ENCODE measurements at regions not wholly inside any gene's neighbourhood (a gene's known extent, or its start where the extent isn't known, plus 50 kb on each side); places are given as distances from the start of the nearest gene placed in this dataset.

DNA sequence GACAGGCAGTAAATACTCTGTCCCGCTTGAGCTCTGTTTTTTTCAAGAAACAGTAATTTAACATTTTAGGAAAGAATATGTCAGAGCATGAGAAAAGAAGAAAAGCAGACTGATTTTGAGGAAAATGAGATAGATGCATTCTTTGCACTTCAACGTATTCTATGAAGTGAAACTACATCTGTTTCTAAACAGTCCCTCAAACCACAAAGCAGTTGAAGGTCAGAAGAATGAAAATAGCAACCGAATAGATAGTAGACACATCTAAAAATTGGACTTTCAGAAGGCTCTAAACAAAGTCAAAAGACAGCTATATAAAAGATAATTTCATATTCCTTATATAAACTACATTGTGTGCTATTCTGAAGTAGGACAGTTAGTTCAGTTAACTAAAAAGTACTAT lies 172.6 kb upstream of the LRRC3B start:
- TF ChIP-seq ZC3H10 (CRISPR knock-in tag; IDR thresholded peaks at IDR 0.05) (no peak), ESRRG (CRISPR knock-in tag; IDR thresholded peaks at IDR 0.05) (no peak), RARB (CRISPR knock-in tag; IDR thresholded peaks at IDR 0.05) (no peak), POU6F1 (CRISPR knock-in tag; IDR thresholded peaks at IDR 0.05; ENCODE audit: borderline replicate concordance, low read depth) (no peak)
- ATAC-seq = no peak

DNA sequence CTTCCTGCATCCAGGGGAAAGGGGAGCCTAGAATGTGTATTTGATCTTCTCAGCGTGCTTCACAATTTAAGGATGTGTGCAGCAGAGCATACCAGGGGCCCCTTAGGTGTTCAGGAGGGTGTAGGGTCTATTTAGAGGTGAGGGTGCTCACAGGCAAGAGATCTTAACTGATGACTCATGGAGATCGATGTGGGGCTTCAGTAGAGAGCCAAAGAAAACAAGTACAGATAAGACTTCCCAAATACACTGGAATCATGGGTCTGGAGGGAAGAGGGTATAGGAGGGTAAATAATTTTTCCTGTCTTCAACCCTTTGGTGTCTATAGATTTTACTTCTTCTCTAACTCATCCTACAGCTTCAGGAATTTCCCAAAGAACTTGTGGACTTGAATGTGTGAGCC lies 170.2 kb upstream of the LRRC3B start:
- TF ChIP-seq ARNTL (CRISPR knock-in tag; IDR thresholded peaks at IDR 0.05; ENCODE audit: borderline replicate concordance, low read depth) (no peak), ISL1 (CRISPR knock-in tag; IDR thresholded peaks at IDR 0.05) (no peak), CSDC2 (CRISPR knock-in tag; IDR thresholded peaks at IDR 0.05) (no peak), ZFP3 (CRISPR knock-in tag; IDR thresholded peaks at IDR 0.05) (no peak), OSR1 (CRISPR knock-in tag; IDR thresholded peaks at IDR 0.05) (no peak), TOX (CRISPR knock-in tag; IDR thresholded peaks at IDR 0.05; ENCODE audit: borderline replicate concordance) (no peak), ZFP30 (CRISPR knock-in tag; IDR thresholded peaks at IDR 0.05) (no peak), TCF4 (CRISPR knock-in tag; IDR thresholded peaks at IDR 0.05; ENCODE audit: borderline replicate concordance) (no peak), ZNF70 (CRISPR knock-in tag; IDR thresholded peaks at IDR 0.05) (no peak), GLIS3 (CRISPR knock-in tag; IDR thresholded peaks at IDR 0.05) (no peak), PATZ1 (CRISPR knock-in tag; IDR thresholded peaks at IDR 0.05; ENCODE audit: borderline replicate concordance) (no peak), ZC3H10 (CRISPR knock-in tag; IDR thresholded peaks at IDR 0.05) (no peak)
- TF ChIP-seq, protein P1, sequence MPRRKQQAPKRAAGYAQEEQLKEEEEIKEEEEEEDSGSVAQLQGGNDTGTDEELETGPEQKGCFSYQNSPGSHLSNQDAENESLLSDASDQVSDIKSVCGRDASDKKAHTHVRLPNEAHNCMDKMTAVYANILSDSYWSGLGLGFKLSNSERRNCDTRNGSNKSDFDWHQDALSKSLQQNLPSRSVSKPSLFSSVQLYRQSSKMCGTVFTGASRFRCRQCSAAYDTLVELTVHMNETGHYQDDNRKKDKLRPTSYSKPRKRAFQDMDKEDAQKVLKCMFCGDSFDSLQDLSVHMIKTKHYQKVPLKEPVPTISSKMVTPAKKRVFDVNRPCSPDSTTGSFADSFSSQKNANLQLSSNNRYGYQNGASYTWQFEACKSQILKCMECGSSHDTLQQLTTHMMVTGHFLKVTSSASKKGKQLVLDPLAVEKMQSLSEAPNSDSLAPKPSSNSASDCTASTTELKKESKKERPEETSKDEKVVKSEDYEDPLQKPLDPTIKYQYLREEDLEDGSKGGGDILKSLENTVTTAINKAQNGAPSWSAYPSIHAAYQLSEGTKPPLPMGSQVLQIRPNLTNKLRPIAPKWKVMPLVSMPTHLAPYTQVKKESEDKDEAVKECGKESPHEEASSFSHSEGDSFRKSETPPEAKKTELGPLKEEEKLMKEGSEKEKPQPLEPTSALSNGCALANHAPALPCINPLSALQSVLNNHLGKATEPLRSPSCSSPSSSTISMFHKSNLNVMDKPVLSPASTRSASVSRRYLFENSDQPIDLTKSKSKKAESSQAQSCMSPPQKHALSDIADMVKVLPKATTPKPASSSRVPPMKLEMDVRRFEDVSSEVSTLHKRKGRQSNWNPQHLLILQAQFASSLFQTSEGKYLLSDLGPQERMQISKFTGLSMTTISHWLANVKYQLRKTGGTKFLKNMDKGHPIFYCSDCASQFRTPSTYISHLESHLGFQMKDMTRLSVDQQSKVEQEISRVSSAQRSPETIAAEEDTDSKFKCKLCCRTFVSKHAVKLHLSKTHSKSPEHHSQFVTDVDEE (CRISPR knock-in tag; IDR thresholded peaks at IDR 0.05) = no peak
- no peak for ATAC-seq

- no peak for ATAC-seq
- TF ChIP-seq ZFP3 (CRISPR knock-in tag; IDR thresholded peaks at IDR 0.05) (no peak), ZNF565 (CRISPR knock-in tag; conservative IDR thresholded peaks at IDR 0.05; ENCODE audit: low read depth) (no peak), PATZ1 (CRISPR knock-in tag; IDR thresholded peaks at IDR 0.05; ENCODE audit: borderline replicate concordance) (no peak), SNAI2 (CRISPR knock-in tag; IDR thresholded peaks at IDR 0.05) (no peak), GLIS3 (CRISPR knock-in tag; IDR thresholded peaks at IDR 0.05) (no peak), OSR1 (CRISPR knock-in tag; IDR thresholded peaks at IDR 0.05) (no peak), ZNF8 (CRISPR knock-in tag; IDR thresholded peaks at IDR 0.05) (no peak), POU6F1 (CRISPR knock-in tag; IDR thresholded peaks at IDR 0.05; ENCODE audit: borderline replicate concordance, low read depth) (no peak), BACH2 (CRISPR knock-in tag; IDR thresholded peaks at IDR 0.05; ENCODE audit: borderline replicate concordance) (no peak), CSRNP3 (CRISPR knock-in tag; IDR thresholded peaks at IDR 0.05) (no peak), PPARA (CRISPR knock-in tag; IDR thresholded peaks at IDR 0.05; ENCODE audit: borderline replicate concordance) (no peak), CREB5 (CRISPR knock-in tag; IDR thresholded peaks at IDR 0.05; ENCODE audit: low read depth) (no peak), ZC3H10 (CRISPR knock-in tag; IDR thresholded peaks at IDR 0.05) (no peak)
- TF ChIP-seq, protein P1 (CRISPR knock-in tag; IDR thresholded peaks at IDR 0.05) = no peak
Measured at GRCh38 chr3:26460985-26461384, 161.6 kb upstream of the LRRC3B start.

All from SK-N-SH treated with all-trans-retinoic acid at 6 μM for 48 hours (cell line).